HFF-Myc (cell line): ENCODE measurements at regions not wholly inside any gene's neighbourhood (a gene's known extent, or its start where the extent isn't known, plus 50 kb on each side); places are given as distances from the start of the nearest gene placed in this dataset.

Experiments
- DNase-seq: peaks from one replicate; pipeline ENCODE4 v3.0.0-alpha.2; 2011; ENCODE audit warnings: low read depth; ENCODE audit errors: extremely low read depth
- H3K4me3 ChIP-seq: replicated peaks from 2 replicates; pipeline ENCODE4 v1.5.1; 2011; ENCODE audit warnings: low read depth, mild to moderate bottlenecking, control low read depth, low read length
- CTCF ChIP-seq: IDR thresholded peaks from 2 replicates; pipeline ENCODE4 v1.5.1; 2012; ENCODE audit warnings: mild to moderate bottlenecking, low read depth, low read length, control low read depth; ENCODE audit errors: missing control alignments

- DNase-seq: no peak
- TF ChIP-seq CTCF: no peak
- H3K4me3 ChIP-seq: no peak overlapping the region
Observed at GRCh38 chr6:169310983-169311382, 57.3 kb upstream of the THBS2 start.
